DND-41 (cell line): ENCODE measurements at regions not wholly inside any gene's neighbourhood (a gene's known extent, or its start where the extent isn't known, plus 50 kb on each side); places are given as distances from the start of the nearest gene placed in this dataset.

ENCODE experiments used
- ATAC-seq: fragments of 200-7000 bp; cut with Tn5 transposase; 3 replicates; pipeline ENCODE4 v1.9.1; 2021; ENCODE audit warnings: low read depth; ENCODE audit not compliant: insufficient read depth
- DNase-seq: peaks from one replicate; pipeline ENCODE4 v3.0.0-alpha.2; 2020
- H2AFZ ChIP-seq: 2 replicates; pipeline ENCODE4 v1.6.0; 2012; ENCODE audit warnings: low read depth, low read length
- H3K27ac ChIP-seq: 2 replicates; pipeline ENCODE4 v1.5.1; 2012; ENCODE audit warnings: low read length, inconsistent platforms
- H3K27me3 ChIP-seq: fragments of 200-600 bp; sonication (generic); 2 replicates; pipeline ENCODE4 v1.6.0; 2012; ENCODE audit warnings: low read length, mild to moderate bottlenecking, inconsistent platforms; ENCODE audit not compliant: insufficient read depth, poor library complexity
- H3K36me3 ChIP-seq: 2 replicates; pipeline ENCODE4 v1.5.1; 2012; ENCODE audit warnings: low read length, inconsistent platforms; ENCODE audit not compliant: insufficient read depth
- H3K4me1 ChIP-seq: 2 replicates; pipeline ENCODE4 v1.5.1; 2012; ENCODE audit warnings: mild to moderate bottlenecking, low read length; ENCODE audit not compliant: insufficient read depth
- H3K4me2 ChIP-seq: 2 replicates; pipeline ENCODE4 v1.6.0; 2012; ENCODE audit warnings: mild to moderate bottlenecking, moderate library complexity, low read length, inconsistent platforms; ENCODE audit not compliant: insufficient read depth
- H3K4me3 ChIP-seq, 2 experiments: fragments of 200-600 bp in 1 of 2; shearing (Covaris generic) in 1 of 2; 2 replicates each; pipeline ENCODE4 v1.5.1; 2012 to 2016; ENCODE audit warnings: inconsistent platforms in 2 of 2, low read length in 2 of 2, mild to moderate bottlenecking in 2 of 2, low read depth in 1 of 2, moderate library complexity in 1 of 2
- H3K79me2 ChIP-seq: 2 replicates; pipeline ENCODE4 v1.6.0; 2012; ENCODE audit warnings: low read length, inconsistent platforms; ENCODE audit not compliant: insufficient read depth
- H3K9ac ChIP-seq: 2 replicates; pipeline ENCODE4 v1.6.0; 2012; ENCODE audit warnings: low read depth, mild to moderate bottlenecking, inconsistent platforms, low read length, moderate library complexity
- H3K9me3 ChIP-seq: 2 replicates; pipeline ENCODE4 v1.5.1; 2012; ENCODE audit warnings: low read length, moderate library complexity, mild to moderate bottlenecking, inconsistent platforms; ENCODE audit not compliant: insufficient read depth, severe bottlenecking
- H4K20me1 ChIP-seq: 2 replicates; pipeline ENCODE4 v1.6.0; 2012; ENCODE audit warnings: low read length; ENCODE audit not compliant: insufficient read depth
- CTCF ChIP-seq: IDR thresholded peaks from 2 replicates; pipeline ENCODE4 v1.5.1; 2012; ENCODE audit warnings: borderline replicate concordance, low read length, moderate library complexity, mild to moderate bottlenecking; ENCODE audit not compliant: poor library complexity, severe bottlenecking; ENCODE audit errors: extremely low read depth
- EZH2 ChIP-seq: IDR thresholded peaks from 3 replicates; pipeline ENCODE4 v1.6.1; 2012; ENCODE audit warnings: borderline replicate concordance, low read depth, mild to moderate bottlenecking, moderate library complexity, low read length, inconsistent platforms; ENCODE audit not compliant: severe bottlenecking

GRCh38 chr1:229854620-229855019, 212.4 kb upstream of the GALNT2 start:
- no peak for ATAC-seq
- no peaks in the 10 kb centered on the region for H3K27me3 ChIP-seq

GRCh38 chr1:229856009-229856650, 210.9 kb upstream of the GALNT2 start:
- no peaks in the 10 kb centered on the region for H3K27me3 ChIP-seq
- ATAC-seq = peak; percentile 99
- no peak for TF ChIP-seq EZH2
- no peak for TF ChIP-seq CTCF
- H4K20me1 ChIP-seq = no peaks in the 10 kb centered on the region
- peak overlapping the region; percentile 6 to 58; a peak in 3 of 4 replicates for H3K4me3 ChIP-seq
- no peaks in the 10 kb centered on the region for H3K9me3 ChIP-seq
- H3K27ac ChIP-seq = peak overlapping the region; percentile 74
- H3K9ac ChIP-seq = peak overlapping the region; percentile 53
- H3K4me1 ChIP-seq = peaks cover 17% of the 10 kb centered on the region
- H2AFZ ChIP-seq = peak overlapping the region; percentile 75
- H3K4me2 ChIP-seq = peak overlapping the region; percentile 68
- H3K36me3 ChIP-seq = no peaks in the 10 kb centered on the region
- DNase-seq = peak; percentile 80
- no peaks in the 10 kb centered on the region for H3K79me2 ChIP-seq

More at GRCh38 chr1:229854620-229855019, 212.4 kb upstream of the GALNT2 start:
- no peak overlapping the region for H3K4me2 ChIP-seq
- H2AFZ ChIP-seq = no peak overlapping the region
- H3K4me1 ChIP-seq = peaks cover 17% of the 10 kb centered on the region
- no peak overlapping the region for H3K9ac ChIP-seq
- H3K9me3 ChIP-seq = no peaks in the 10 kb centered on the region
- TF ChIP-seq EZH2 (no peak), CTCF (no peak)
- no peaks in the 10 kb centered on the region for H3K79me2 ChIP-seq
- no peak overlapping the region for H3K4me3 ChIP-seq
- no peaks in the 10 kb centered on the region for H3K36me3 ChIP-seq
- H4K20me1 ChIP-seq = no peaks in the 10 kb centered on the region
- no peak overlapping the region for H3K27ac ChIP-seq
- DNase-seq = no peak

GRCh38 chr1:229857585-229857984, 209.5 kb upstream of the GALNT2 start:
- no peak for TF ChIP-seq CTCF
- no peak for ATAC-seq
- Histone ChIP-seq H2AFZ (no peak overlapping the region), H3K4me2 (no peak overlapping the region), H3K9me3 (no peaks in the 10 kb centered on the region), H3K36me3 (no peaks in the 10 kb centered on the region), H3K27ac (no peak overlapping the region), H3K4me1 (peaks cover 17% of the 10 kb centered on the region), H3K27me3 (no peaks in the 10 kb centered on the region), H3K79me2 (no peaks in the 10 kb centered on the region), H3K4me3 (no peak overlapping the region), H4K20me1 (no peaks in the 10 kb centered on the region), H3K9ac (no peak overlapping the region)
- no peak for DNase-seq
